ENCODE measurements at regions not wholly inside any gene's neighbourhood (a gene's known extent, or its start where the extent isn't known, plus 50 kb on each side); places are given as distances from the start of the nearest gene placed in this dataset.

GRCh38 chr6:91486200-91486599 is 899.3 kb upstream of the MAP3K7 start:
- Histone ChIP-seq H3K4me1 (ENCODE audit: control insufficient read depth in 5 of 5, insufficient read depth in 5 of 5, low read length in 5 of 5) (no peaks in the 10 kb centered on the region), H3K4me3 (no peak overlapping the region), H3K9ac (ENCODE audit: insufficient read depth in 1 of 2, low read length in 2 of 2) (no peak overlapping the region), H3K27me3 (ENCODE audit: control insufficient read depth in 3 of 3, insufficient read depth in 3 of 3, low read length in 2 of 3) (no peaks in the 10 kb centered on the region), H3K36me3 (ENCODE audit: control insufficient read depth in 4 of 4, insufficient read depth in 4 of 4, low read length in 4 of 4) (no peaks in the 10 kb centered on the region), H3K27ac (ENCODE audit: low read depth in 1 of 2, low read length in 1 of 2) (no peak overlapping the region), H3K9me3 (ENCODE audit: control insufficient read depth in 4 of 4, insufficient read depth in 3 of 4, low read length in 3 of 4) (no peaks in the 10 kb centered on the region)
- ATAC-seq (ENCODE audit: insufficient read depth, low FRiP score): no peak
- DNase-seq: no peak
- 95 to 97% methylated on average over 1 of the region's 1 CpG for WGBS, 2 donors
- no peak for TF ChIP-seq CTCF (IDR thresholded peaks at IDR 0.05; ENCODE audit: control extremely low read depth, extremely low read depth)

- ATAC-seq (ENCODE audit: insufficient read depth, low FRiP score) (no peak), DNase-seq (no peak)
- Histone ChIP-seq H3K9ac (ENCODE audit: insufficient read depth in 1 of 2, low read length in 2 of 2) (no peak overlapping the region), H3K27ac (ENCODE audit: low read depth in 1 of 2, low read length in 1 of 2) (no peak overlapping the region), H3K27me3 (ENCODE audit: control insufficient read depth in 3 of 3, insufficient read depth in 3 of 3, low read length in 2 of 3) (no peaks in the 10 kb centered on the region), H3K4me1 (ENCODE audit: control insufficient read depth in 5 of 5, insufficient read depth in 5 of 5, low read length in 5 of 5) (no peaks in the 10 kb centered on the region), H3K9me3 (ENCODE audit: control insufficient read depth in 4 of 4, insufficient read depth in 3 of 4, low read length in 3 of 4) (no peaks in the 10 kb centered on the region), H3K4me3 (no peak overlapping the region), H3K36me3 (ENCODE audit: control insufficient read depth in 4 of 4, insufficient read depth in 4 of 4, low read length in 4 of 4) (no peaks in the 10 kb centered on the region)
- no peak for TF ChIP-seq CTCF (IDR thresholded peaks at IDR 0.05; ENCODE audit: control extremely low read depth, extremely low read depth)
- 68 to 88% methylated on average over 1 of the region's 1 CpG for WGBS, 2 donors
Measured at GRCh38 chr6:91485047-91485446, 898.2 kb upstream of the MAP3K7 start.

- H3K9ac ChIP-seq (ENCODE audit: insufficient read depth in 1 of 2, low read length in 2 of 2): no peak overlapping the region
- H3K9me3 ChIP-seq (ENCODE audit: control insufficient read depth in 4 of 4, insufficient read depth in 3 of 4, low read length in 3 of 4): no peaks in the 10 kb centered on the region
- H3K27me3 ChIP-seq (ENCODE audit: control insufficient read depth in 3 of 3, insufficient read depth in 3 of 3, low read length in 2 of 3): no peaks in the 10 kb centered on the region
- 42 to 57% methylated on average over 6 of the region's 6 CpGs for WGBS, 2 donors
- no peak overlapping the region for H3K27ac ChIP-seq (ENCODE audit: low read depth in 1 of 2, low read length in 1 of 2)
- no peaks in the 10 kb centered on the region for H3K4me1 ChIP-seq (ENCODE audit: control insufficient read depth in 5 of 5, insufficient read depth in 5 of 5, low read length in 5 of 5)
- no peak for TF ChIP-seq CTCF (IDR thresholded peaks at IDR 0.05; ENCODE audit: control extremely low read depth, extremely low read depth)
- ATAC-seq (ENCODE audit: insufficient read depth, low FRiP score) (no peak), DNase-seq (no peak)
- no peak overlapping the region for H3K4me3 ChIP-seq
- no peaks in the 10 kb centered on the region for H3K36me3 ChIP-seq (ENCODE audit: control insufficient read depth in 4 of 4, insufficient read depth in 4 of 4, low read length in 4 of 4)
Measured at GRCh38 chr6:91483415-91484105, 896.7 kb upstream of the MAP3K7 start.

- peak in 1 of 3 donors; percentile 12 for DNase-seq
- no peak for ATAC-seq (ENCODE audit: insufficient read depth, low FRiP score)
- H3K36me3 ChIP-seq (ENCODE audit: control insufficient read depth in 4 of 4, insufficient read depth in 4 of 4, low read length in 4 of 4): no peaks in the 10 kb centered on the region
- no peak overlapping the region for H3K4me3 ChIP-seq
- H3K9ac ChIP-seq (ENCODE audit: insufficient read depth in 1 of 2, low read length in 2 of 2): no peak overlapping the region
- H3K27ac ChIP-seq (ENCODE audit: low read depth in 1 of 2, low read length in 1 of 2): no peak overlapping the region
- no peaks in the 10 kb centered on the region for H3K9me3 ChIP-seq (ENCODE audit: control insufficient read depth in 4 of 4, insufficient read depth in 3 of 4, low read length in 3 of 4)
- no peaks in the 10 kb centered on the region for H3K4me1 ChIP-seq (ENCODE audit: control insufficient read depth in 5 of 5, insufficient read depth in 5 of 5, low read length in 5 of 5)
- TF ChIP-seq CTCF (IDR thresholded peaks at IDR 0.05; ENCODE audit: control extremely low read depth, extremely low read depth): no peak
- no peaks in the 10 kb centered on the region for H3K27me3 ChIP-seq (ENCODE audit: control insufficient read depth in 3 of 3, insufficient read depth in 3 of 3, low read length in 2 of 3)
- 14% methylated on average over 1 of the region's 1 CpG for WGBS, 2 donors
Measured at GRCh38 chr6:91482498-91482897, 895.6 kb upstream of the MAP3K7 start.

Measured in lung (tissue), 11 donors.